Spleen (tissue), 7 donors: ENCODE measurements at regions not wholly inside any gene's neighbourhood (a gene's known extent, or its start where the extent isn't known, plus 50 kb on each side); places are given as distances from the start of the nearest gene placed in this dataset.

ENCODE experiments used
- CTCF ChIP-seq, 11 experiments: fragments of 200-600 bp in 7 of 11; fragments of 450-650 bp in 4 of 11; sonication (generic) in 4 of 11; IDR thresholded peaks in 8 of 11; conservative IDR thresholded peaks in 3 of 11; 1 replicate in 7 of 11; 2 replicates in 4 of 11; pipeline versions ENCODE4 v1.4.0 to v1.8.0; 2016 to 2021; ENCODE audit warnings: antibody characterized with exemption in 11 of 11, inconsistent platforms in 4 of 11, mild to moderate bottlenecking in 1 of 11
- POLR2A ChIP-seq, 3 donors: fragments of 450-650 bp; IDR thresholded peaks; one replicate each; pipeline ENCODE4 v1.5.1; 2017; ENCODE audit warnings: antibody characterized with exemption in 3 of 3, mild to moderate bottlenecking in 1 of 3
- POLR2AphosphoS5 ChIP-seq, 3 donors: sonication (generic); formaldehyde crosslinking; IDR thresholded peaks; one replicate each; pipeline ENCODE4 v1.5.1; 2017; ENCODE audit warnings: antibody characterized with exemption in 3 of 3
- donor health status: DM: no; HTN: no; CAD: no; lungs with moderate emphysema.
- donor health status: DM: no; HTN: no; CAD: no.
- donor health status: DM: no; HTN: no; CAD: no.

- TF ChIP-seq CTCF (IDR thresholded peaks at IDR 0.05 in 8 of 11, conservative IDR thresholded peaks at IDR 0.05 in 3 of 11), result no peak
- no peak for TF ChIP-seq POLR2A (IDR thresholded peaks at IDR 0.05)
- TF ChIP-seq POLR2AphosphoS5 (IDR thresholded peaks at IDR 0.05), result no peak
Observed at GRCh38 chr10:31687663-31688482, 240.8 kb downstream of the ARHGAP12 start.
